ENCODE measurements at regions not wholly inside any gene's neighbourhood (a gene's known extent, or its start where the extent isn't known, plus 50 kb on each side); places are given as distances from the start of the nearest gene placed in this dataset.

DNA sequence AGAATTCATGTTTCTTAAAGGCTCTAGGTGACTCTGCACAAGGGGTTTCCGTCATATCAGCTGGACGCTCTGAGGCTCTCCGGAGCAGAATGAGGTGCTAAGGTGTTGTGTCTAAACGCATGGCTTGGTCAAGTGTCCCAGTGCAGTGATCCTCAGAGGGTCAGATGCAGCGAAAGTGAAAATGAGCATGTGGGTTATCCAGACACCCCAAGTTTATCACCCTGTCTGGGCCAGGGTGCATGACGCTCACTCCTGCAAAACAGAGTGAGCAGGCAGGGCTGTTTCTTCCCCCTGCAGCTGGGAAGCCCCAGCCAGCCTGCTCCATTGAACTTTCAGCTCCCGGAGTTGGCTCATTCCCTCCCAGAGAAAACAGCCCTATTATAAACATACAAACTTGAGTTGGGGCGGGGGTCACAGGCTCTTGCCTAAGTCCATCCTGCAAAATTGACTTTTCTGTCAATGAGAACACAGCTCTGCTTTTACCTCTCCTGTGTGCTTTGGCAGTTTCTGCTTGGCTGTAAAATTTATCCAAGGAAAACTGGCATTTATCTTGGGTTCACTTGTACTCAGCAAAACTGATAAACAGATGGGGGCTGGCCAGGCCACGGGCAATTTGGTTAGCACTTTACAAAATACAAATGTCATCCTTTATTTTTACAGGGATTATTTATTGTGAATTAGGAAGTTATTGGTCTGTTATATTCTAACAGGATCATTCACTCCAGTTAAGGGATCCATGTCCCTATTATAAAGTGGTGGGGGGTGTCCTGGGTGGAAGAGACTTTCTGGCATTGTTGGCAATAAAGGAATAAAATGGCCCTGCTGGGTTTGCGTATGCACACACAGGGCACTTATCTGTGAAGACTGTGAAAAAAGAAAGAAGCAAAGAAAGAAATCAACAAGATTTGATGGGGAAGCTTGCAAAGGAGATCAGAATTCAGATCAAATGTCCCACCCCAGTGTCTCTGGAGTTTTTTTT lies 154.9 kb downstream of the FOXA2 start:
- H3K4me3 Mint-ChIP-seq = 0 out of 2 replicates have a peak overlapping the region, but pooled peaks have one; percentile 23
- H3K27me3 Mint-ChIP-seq (ENCODE audit: low read depth) = peaks cover 98% of the 10 kb centered on the region
- peaks cover 4% of the 10 kb centered on the region for H3K9me3 Mint-ChIP-seq
- H3K4me1 Mint-ChIP-seq = peaks cover 18% of the 10 kb centered on the region
- POLR2A ChIA-PET = no interaction called here
- TF ChIP-seq GABPB1 (CRISPR knock-in tag; IDR thresholded peaks at IDR 0.05) = peak; percentile 86
- TF ChIP-seq, protein P1, sequence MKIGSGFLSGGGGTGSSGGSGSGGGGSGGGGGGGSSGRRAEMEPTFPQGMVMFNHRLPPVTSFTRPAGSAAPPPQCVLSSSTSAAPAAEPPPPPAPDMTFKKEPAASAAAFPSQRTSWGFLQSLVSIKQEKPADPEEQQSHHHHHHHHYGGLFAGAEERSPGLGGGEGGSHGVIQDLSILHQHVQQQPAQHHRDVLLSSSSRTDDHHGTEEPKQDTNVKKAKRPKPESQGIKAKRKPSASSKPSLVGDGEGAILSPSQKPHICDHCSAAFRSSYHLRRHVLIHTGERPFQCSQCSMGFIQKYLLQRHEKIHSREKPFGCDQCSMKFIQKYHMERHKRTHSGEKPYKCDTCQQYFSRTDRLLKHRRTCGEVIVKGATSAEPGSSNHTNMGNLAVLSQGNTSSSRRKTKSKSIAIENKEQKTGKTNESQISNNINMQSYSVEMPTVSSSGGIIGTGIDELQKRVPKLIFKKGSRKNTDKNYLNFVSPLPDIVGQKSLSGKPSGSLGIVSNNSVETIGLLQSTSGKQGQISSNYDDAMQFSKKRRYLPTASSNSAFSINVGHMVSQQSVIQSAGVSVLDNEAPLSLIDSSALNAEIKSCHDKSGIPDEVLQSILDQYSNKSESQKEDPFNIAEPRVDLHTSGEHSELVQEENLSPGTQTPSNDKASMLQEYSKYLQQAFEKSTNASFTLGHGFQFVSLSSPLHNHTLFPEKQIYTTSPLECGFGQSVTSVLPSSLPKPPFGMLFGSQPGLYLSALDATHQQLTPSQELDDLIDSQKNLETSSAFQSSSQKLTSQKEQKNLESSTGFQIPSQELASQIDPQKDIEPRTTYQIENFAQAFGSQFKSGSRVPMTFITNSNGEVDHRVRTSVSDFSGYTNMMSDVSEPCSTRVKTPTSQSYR (CRISPR knock-in tag; IDR thresholded peaks at IDR 0.05) = no peak
- no peak overlapping the region for H3K27ac Mint-ChIP-seq
- H3K36me3 Mint-ChIP-seq = no peaks in the 10 kb centered on the region; the same call in 1 of the 2 replicates
- DNase-seq (ENCODE audit: low spot score) (no peak), ATAC-seq (no peak; the same call in 1 of the 2 replicates)
- CTCF ChIA-PET = interaction anchor here (1.1 to 1.6 kb wide), 3 partner anchors 10 to 94 kb away, joined by 3 to 5 read pairs (median 5); no protein-coding TSS in a partner anchor

DNA sequence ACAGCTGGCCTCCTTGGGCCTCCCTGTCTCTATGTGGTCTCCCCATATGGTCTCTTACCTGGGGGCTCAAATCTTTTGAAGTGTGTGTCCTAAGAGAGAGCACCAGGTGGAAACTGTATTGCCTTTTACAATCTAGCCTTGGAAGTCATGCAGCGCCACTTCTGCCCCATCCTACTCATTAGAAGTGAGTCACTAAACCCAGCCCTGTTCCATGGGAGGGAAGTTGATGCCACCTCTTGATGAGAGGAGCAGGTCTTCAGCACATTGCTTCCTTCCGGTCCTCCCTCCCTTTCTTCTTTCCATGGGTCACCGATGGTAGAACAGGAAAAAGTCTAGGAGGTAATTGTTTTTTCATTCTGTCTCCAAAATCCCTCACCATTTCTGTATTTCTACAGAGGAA lies 156.3 kb downstream of the FOXA2 start:
- POLR2A ChIA-PET = no interaction called here
- H3K27me3 Mint-ChIP-seq (ENCODE audit: low read depth) = peaks cover 97% of the 10 kb centered on the region
- peaks cover 4% of the 10 kb centered on the region for H3K9me3 Mint-ChIP-seq

DNA sequence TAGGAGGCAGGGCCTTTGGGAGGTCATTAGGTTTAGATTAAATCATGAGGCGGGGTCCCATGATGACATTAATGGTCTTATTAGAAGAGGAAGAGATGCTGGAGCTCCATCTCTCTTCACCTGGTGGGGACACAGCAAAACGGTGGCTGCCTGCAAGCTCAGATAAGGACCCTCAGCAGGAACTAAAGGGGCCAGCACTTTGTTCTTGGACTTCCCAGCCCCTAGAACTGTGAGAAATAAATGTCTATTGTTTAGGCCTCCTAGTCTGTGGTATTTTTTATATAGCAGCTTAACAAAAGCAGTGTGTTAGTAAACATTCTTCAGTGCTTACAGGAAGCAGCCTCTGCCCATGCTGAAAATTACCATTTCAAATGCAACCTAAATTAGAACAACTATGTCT lies 157.6 kb downstream of the FOXA2 start:
- DNase-seq (ENCODE audit: low spot score) (no peak), ATAC-seq (no peak)
- peaks cover 95% of the 10 kb centered on the region for H3K27me3 Mint-ChIP-seq (ENCODE audit: low read depth)
- H3K4me1 Mint-ChIP-seq = peaks cover 18% of the 10 kb centered on the region
- CTCF ChIA-PET = no interaction called here
- H3K9me3 Mint-ChIP-seq = peaks cover 4% of the 10 kb centered on the region
- POLR2A ChIA-PET = no interaction called here
- H3K36me3 Mint-ChIP-seq = no peaks in the 10 kb centered on the region; the same call in 1 of the 2 replicates
- H3K4me3 Mint-ChIP-seq = no peak overlapping the region
- H3K27ac Mint-ChIP-seq = no peak overlapping the region
- TF ChIP-seq MXD4 (CRISPR knock-in tag; IDR thresholded peaks at IDR 0.05; ENCODE audit: borderline replicate concordance) = no peak
- no peak for TF ChIP-seq CREB1 (CRISPR knock-in tag; IDR thresholded peaks at IDR 0.05)
- TF ChIP-seq JUN (CRISPR knock-in tag; IDR thresholded peaks at IDR 0.05) = no peak
- TF ChIP-seq ATF1 (CRISPR knock-in tag; IDR thresholded peaks at IDR 0.05) = no peak
- no peak for TF ChIP-seq ZNF423 (CRISPR knock-in tag; IDR thresholded peaks at IDR 0.05)
- no peak for TF ChIP-seq RORB (CRISPR knock-in tag; IDR thresholded peaks at IDR 0.05)
- no peak for TF ChIP-seq FOXP1 (CRISPR knock-in tag; IDR thresholded peaks at IDR 0.05; ENCODE audit: borderline replicate concordance)
- TF ChIP-seq, protein P2, sequence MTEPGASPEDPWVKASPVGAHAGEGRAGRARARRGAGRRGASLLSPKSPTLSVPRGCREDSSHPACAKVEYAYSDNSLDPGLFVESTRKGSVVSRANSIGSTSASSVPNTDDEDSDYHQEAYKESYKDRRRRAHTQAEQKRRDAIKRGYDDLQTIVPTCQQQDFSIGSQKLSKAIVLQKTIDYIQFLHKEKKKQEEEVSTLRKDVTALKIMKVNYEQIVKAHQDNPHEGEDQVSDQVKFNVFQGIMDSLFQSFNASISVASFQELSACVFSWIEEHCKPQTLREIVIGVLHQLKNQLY (CRISPR knock-in tag; IDR thresholded peaks at IDR 0.05) = no peak
- TF ChIP-seq, protein P3, sequence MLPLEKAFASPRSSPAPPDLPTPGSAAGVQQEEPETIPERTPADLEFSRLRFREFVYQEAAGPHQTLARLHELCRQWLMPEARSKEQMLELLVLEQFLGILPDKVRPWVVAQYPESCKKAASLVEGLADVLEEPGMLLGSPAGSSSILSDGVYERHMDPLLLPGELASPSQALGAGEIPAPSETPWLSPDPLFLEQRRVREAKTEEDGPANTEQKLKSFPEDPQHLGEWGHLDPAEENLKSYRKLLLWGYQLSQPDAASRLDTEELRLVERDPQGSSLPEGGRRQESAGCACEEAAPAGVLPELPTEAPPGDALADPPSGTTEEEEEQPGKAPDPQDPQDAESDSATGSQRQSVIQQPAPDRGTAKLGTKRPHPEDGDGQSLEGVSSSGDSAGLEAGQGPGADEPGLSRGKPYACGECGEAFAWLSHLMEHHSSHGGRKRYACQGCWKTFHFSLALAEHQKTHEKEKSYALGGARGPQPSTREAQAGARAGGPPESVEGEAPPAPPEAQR (CRISPR knock-in tag; IDR thresholded peaks at IDR 0.05) = no peak

More for the DNA sequence above, 156.3 kb downstream of the FOXA2 start:
- H3K4me1 Mint-ChIP-seq = peaks cover 18% of the 10 kb centered on the region
- H3K4me3 Mint-ChIP-seq = no peak overlapping the region
- CTCF ChIA-PET = no interaction called here
- H3K36me3 Mint-ChIP-seq = no peaks in the 10 kb centered on the region; the same call in 1 of the 2 replicates
- no peak for DNase-seq (ENCODE audit: low spot score)
- no peak for ATAC-seq
- no peak for TF ChIP-seq ZNF219 (CRISPR knock-in tag; IDR thresholded peaks at IDR 0.05; ENCODE audit: borderline replicate concordance)
- TF ChIP-seq, protein P2 (CRISPR knock-in tag; IDR thresholded peaks at IDR 0.05) = no peak
- no peak for TF ChIP-seq TEAD4 (CRISPR knock-in tag; IDR thresholded peaks at IDR 0.05)
- no peak for TF ChIP-seq ESRRA (CRISPR knock-in tag; IDR thresholded peaks at IDR 0.05; ENCODE audit: borderline replicate concordance)
- no peak for TF ChIP-seq RELA (CRISPR knock-in tag; IDR thresholded peaks at IDR 0.05; ENCODE audit: borderline replicate concordance)
- TF ChIP-seq, protein P4, sequence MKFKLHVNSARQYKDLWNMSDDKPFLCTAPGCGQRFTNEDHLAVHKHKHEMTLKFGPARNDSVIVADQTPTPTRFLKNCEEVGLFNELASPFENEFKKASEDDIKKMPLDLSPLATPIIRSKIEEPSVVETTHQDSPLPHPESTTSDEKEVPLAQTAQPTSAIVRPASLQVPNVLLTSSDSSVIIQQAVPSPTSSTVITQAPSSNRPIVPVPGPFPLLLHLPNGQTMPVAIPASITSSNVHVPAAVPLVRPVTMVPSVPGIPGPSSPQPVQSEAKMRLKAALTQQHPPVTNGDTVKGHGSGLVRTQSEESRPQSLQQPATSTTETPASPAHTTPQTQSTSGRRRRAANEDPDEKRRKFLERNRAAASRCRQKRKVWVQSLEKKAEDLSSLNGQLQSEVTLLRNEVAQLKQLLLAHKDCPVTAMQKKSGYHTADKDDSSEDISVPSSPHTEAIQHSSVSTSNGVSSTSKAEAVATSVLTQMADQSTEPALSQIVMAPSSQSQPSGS (CRISPR knock-in tag; IDR thresholded peaks at IDR 0.05; ENCODE audit: borderline replicate concordance, low read depth) = no peak
- no peak for TF ChIP-seq ETV6 (CRISPR knock-in tag; IDR thresholded peaks at IDR 0.05)
- no peak for TF ChIP-seq SMAD3 (CRISPR knock-in tag; IDR thresholded peaks at IDR 0.05; ENCODE audit: borderline replicate concordance)
- TF ChIP-seq, protein P5, sequence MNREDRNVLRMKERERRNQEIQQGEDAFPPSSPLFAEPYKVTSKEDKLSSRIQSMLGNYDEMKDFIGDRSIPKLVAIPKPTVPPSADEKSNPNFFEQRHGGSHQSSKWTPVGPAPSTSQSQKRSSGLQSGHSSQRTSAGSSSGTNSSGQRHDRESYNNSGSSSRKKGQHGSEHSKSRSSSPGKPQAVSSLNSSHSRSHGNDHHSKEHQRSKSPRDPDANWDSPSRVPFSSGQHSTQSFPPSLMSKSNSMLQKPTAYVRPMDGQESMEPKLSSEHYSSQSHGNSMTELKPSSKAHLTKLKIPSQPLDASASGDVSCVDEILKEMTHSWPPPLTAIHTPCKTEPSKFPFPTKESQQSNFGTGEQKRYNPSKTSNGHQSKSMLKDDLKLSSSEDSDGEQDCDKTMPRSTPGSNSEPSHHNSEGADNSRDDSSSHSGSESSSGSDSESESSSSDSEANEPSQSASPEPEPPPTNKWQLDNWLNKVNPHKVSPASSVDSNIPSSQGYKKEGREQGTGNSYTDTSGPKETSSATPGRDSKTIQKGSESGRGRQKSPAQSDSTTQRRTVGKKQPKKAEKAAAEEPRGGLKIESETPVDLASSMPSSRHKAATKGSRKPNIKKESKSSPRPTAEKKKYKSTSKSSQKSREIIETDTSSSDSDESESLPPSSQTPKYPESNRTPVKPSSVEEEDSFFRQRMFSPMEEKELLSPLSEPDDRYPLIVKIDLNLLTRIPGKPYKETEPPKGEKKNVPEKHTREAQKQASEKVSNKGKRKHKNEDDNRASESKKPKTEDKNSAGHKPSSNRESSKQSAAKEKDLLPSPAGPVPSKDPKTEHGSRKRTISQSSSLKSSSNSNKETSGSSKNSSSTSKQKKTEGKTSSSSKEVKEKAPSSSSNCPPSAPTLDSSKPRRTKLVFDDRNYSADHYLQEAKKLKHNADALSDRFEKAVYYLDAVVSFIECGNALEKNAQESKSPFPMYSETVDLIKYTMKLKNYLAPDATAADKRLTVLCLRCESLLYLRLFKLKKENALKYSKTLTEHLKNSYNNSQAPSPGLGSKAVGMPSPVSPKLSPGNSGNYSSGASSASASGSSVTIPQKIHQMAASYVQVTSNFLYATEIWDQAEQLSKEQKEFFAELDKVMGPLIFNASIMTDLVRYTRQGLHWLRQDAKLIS (CRISPR knock-in tag; IDR thresholded peaks at IDR 0.05; ENCODE audit: borderline replicate concordance) = no peak
- H3K27ac Mint-ChIP-seq = no peak overlapping the region
